ENCODE measurements at regions not wholly inside any gene's neighbourhood (a gene's known extent, or its start where the extent isn't known, plus 50 kb on each side); places are given as distances from the start of the nearest gene placed in this dataset.
"Not testable (repeated sequence)": the region's sequence is repeated elsewhere in the genome, so short reads cannot be mapped to it uniquely, and the experiment has no call there.

DNA sequence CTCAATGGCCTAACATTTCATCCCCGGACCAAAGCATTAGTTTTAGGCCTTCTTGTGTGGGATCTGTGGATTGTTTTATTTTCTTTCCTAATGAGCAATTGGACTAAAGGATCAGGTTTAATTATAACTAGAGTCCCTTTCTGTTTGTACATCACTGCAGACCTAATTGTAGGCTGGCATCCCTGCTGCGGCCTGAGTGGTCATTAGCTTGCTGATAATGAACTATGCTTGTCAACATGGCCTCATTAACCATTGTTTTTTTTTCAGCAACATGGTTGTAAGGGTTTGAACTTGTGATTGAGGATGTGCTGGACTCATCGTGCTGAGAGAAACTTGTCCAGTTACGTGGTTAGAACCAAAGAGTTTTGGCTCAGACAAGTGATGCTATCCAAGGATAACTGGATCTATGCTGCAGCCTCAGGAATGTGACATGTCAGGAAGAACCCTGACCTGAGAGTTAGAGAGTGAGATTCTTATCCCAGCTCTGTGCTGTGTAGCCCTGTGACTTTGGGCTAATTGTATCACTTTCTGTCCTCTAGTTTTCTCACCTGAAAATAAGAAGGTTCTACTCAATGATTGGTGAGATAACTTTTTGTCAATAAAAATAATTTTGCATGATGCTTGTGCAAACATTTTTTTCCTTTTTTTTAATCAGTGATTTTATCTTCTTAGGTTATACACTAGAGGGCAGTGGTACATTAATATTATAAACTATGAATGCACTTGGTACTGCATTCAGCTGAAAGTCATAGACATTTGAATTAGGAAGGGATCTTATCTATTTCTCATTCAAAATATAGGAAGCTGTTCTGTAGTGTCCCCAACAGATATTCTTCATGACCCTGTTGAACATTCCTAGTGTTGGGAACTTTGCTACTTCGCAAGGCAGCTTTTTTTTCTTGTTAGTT, 140.9 kb downstream of the RNF144B start:
- no peak for DNase-seq
- no peaks in the 10 kb centered on the region for H3K36me3 Mint-ChIP-seq
- no peak overlapping the region for H3K4me3 Mint-ChIP-seq
- H3K27ac Mint-ChIP-seq, result no peak overlapping the region
- H3K4me1 Mint-ChIP-seq, result no peaks in the 10 kb centered on the region
- H3K9me3 Mint-ChIP-seq, result no peaks in the 10 kb centered on the region
- H3K27me3 Mint-ChIP-seq, result no peaks in the 10 kb centered on the region
- CTCF ChIA-PET, result interaction anchor here (1.3 kb wide), 1 partner anchor 15 kb away, joined by 4 read pairs; no protein-coding TSS in a partner anchor

- Mint-ChIP-seq H3K27me3 (no peaks in the 10 kb centered on the region), H3K9me3 (no peaks in the 10 kb centered on the region), H3K4me3 (no peak overlapping the region), H3K36me3 (no peaks in the 10 kb centered on the region), H3K4me1 (no peaks in the 10 kb centered on the region), H3K27ac (no peak overlapping the region)
- DNase-seq, result no peak
- CTCF ChIA-PET, result no interaction called here
Measured at GRCh38 chr6:18530201-18530600, 143.1 kb downstream of the RNF144B start.

DNA sequence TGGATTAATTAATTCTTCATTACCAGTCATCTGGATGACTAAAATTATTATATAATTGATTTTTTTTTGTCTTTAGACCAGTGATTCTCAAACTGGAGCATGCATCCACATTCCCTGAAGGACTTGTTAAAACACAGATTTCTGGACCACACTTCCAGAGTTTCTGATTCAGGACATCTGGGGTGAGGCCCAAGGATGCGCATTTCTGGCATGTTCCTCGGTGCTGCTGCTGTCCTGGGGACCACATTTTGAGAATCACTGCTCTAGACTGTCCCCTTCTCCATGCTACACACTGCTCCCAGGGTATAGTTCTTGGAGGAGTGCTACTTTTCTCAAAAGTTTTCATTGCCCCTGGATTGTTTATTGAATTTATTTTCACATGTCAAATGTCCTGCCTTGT, 145.0 kb downstream of the RNF144B start:
- H3K4me3 Mint-ChIP-seq, result no peak overlapping the region
- DNase-seq, result no peak

GRCh38 chr6:18533793-18534192, 146.6 kb downstream of the RNF144B start:
- no peak for DNase-seq
- peaks cover 3% of the 10 kb centered on the region for H3K27me3 Mint-ChIP-seq
- H3K27ac Mint-ChIP-seq, result no peak overlapping the region
- H3K36me3 Mint-ChIP-seq, result no peaks in the 10 kb centered on the region
- no peaks in the 10 kb centered on the region for H3K9me3 Mint-ChIP-seq
- no peak overlapping the region for H3K4me3 Mint-ChIP-seq
- no peaks in the 10 kb centered on the region for H3K4me1 Mint-ChIP-seq
- CTCF ChIA-PET, result no interaction called here

More for the DNA sequence above, 145.0 kb downstream of the RNF144B start:
- no peaks in the 10 kb centered on the region for H3K4me1 Mint-ChIP-seq
- CTCF ChIA-PET, result no interaction called here
- H3K27ac Mint-ChIP-seq, result no peak overlapping the region
- no peaks in the 10 kb centered on the region for H3K9me3 Mint-ChIP-seq
- H3K27me3 Mint-ChIP-seq, result peaks cover 3% of the 10 kb centered on the region
- H3K36me3 Mint-ChIP-seq, result no peaks in the 10 kb centered on the region

- Mint-ChIP-seq H3K36me3 (no peaks in the 10 kb centered on the region), H3K4me3 (no peak overlapping the region), H3K9me3 (no peaks in the 10 kb centered on the region), H3K4me1 (no peaks in the 10 kb centered on the region), H3K27ac (no peak overlapping the region), H3K27me3 (peaks cover 3% of the 10 kb centered on the region)
- CTCF ChIA-PET, result no interaction called here
- DNase-seq, result no peak
Measured at GRCh38 chr6:18536591-18537055, 149.5 kb downstream of the RNF144B start.

- no peaks in the 10 kb centered on the region for H3K36me3 Mint-ChIP-seq
- no peak overlapping the region for H3K27ac Mint-ChIP-seq
- peaks cover 1% of the 10 kb centered on the region for H3K9me3 Mint-ChIP-seq
- H3K4me1 Mint-ChIP-seq, result no peaks in the 10 kb centered on the region
- H3K27me3 Mint-ChIP-seq, result peaks cover 3% of the 10 kb centered on the region
- DNase-seq, result no peak
- H3K4me3 Mint-ChIP-seq, result no peak overlapping the region
- CTCF ChIA-PET, result no interaction called here
Measured at GRCh38 chr6:18538315-18538714, 151.2 kb downstream of the RNF144B start.

DNA sequence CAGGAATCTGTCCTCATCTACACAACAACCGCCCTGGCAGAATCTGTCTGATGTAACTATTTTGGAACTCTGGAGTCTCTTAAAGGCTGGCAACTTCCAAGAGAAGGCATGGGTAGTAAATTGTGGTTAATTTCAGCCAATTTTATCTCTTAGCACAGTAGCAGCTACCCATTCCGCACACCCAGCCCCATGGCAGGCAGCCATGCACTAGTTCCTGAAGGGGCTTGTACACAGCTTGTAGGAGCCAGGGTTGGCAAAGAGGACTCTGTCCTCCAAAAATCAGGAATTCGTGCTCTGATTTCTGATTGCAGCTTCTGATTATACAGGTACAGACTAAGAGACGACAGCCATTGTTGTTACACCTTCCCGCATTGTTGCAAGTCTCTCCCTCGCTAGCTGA, 155.9 kb downstream of the RNF144B start:
- DNase-seq, result no peak
- Mint-ChIP-seq H3K4me1 (no peaks in the 10 kb centered on the region), H3K9me3 (peaks cover 12% of the 10 kb centered on the region), H3K27me3 (no peaks in the 10 kb centered on the region), H3K4me3 (no peak overlapping the region), H3K36me3 (no peaks in the 10 kb centered on the region), H3K27ac (no peak overlapping the region)
- CTCF ChIA-PET, result no interaction called here

GRCh38 chr6:18545142-18545541, 158.0 kb downstream of the RNF144B start:
- H3K27ac Mint-ChIP-seq, result not testable (repeated sequence)

GRCh38 chr6:18545726-18546125, 158.6 kb downstream of the RNF144B start:
- H3K27ac Mint-ChIP-seq, result no peak overlapping the region
- CTCF ChIA-PET, result no interaction called here
- H3K4me3 Mint-ChIP-seq, result no peak overlapping the region
- peaks cover 12% of the 10 kb centered on the region for H3K9me3 Mint-ChIP-seq
- H3K27me3 Mint-ChIP-seq, result no peaks in the 10 kb centered on the region
- H3K4me1 Mint-ChIP-seq, result no peaks in the 10 kb centered on the region
- DNase-seq, result no peak
- H3K36me3 Mint-ChIP-seq, result no peaks in the 10 kb centered on the region

More at GRCh38 chr6:18545142-18545541, 158.0 kb downstream of the RNF144B start:
- H3K4me3 Mint-ChIP-seq, H3K36me3 Mint-ChIP-seq, DNase-seq, H3K4me1 Mint-ChIP-seq, CTCF ChIA-PET, H3K27me3 Mint-ChIP-seq: not testable (repeated sequence)
- H3K9me3 Mint-ChIP-seq, result peaks cover 12% of the 10 kb centered on the region

GRCh38 chr6:18550119-18550518, 163.0 kb downstream of the RNF144B start:
- CTCF ChIA-PET, result no interaction called here
- no peaks in the 10 kb centered on the region for H3K27me3 Mint-ChIP-seq
- H3K4me3 Mint-ChIP-seq, result no peak overlapping the region
- H3K27ac Mint-ChIP-seq, result no peak overlapping the region
- DNase-seq, result no peak
- no peaks in the 10 kb centered on the region for H3K9me3 Mint-ChIP-seq
- H3K36me3 Mint-ChIP-seq, result no peaks in the 10 kb centered on the region
- no peaks in the 10 kb centered on the region for H3K4me1 Mint-ChIP-seq

DNA sequence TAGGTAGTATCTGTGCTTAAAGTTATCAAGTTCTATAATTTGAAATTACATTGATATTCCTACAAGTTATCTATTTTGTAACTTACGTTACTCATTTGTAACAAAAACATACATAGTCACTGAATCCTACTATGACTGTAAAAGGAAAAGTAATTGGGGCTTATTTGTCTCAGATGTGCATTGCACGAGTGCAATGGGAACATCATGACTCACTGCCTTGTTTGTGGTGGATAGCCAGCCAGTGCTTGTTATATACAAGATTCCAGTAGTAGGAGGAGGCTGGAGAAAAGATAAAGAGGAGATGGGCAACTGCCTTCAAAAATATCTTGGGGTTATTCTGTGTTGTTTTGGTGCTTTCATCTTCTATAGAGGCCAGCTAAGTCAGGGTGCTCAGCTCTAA, 164.1 kb downstream of the RNF144B start:
- H3K4me3 Mint-ChIP-seq, result no peak overlapping the region
- H3K27me3 Mint-ChIP-seq, result no peaks in the 10 kb centered on the region
- H3K9me3 Mint-ChIP-seq, result no peaks in the 10 kb centered on the region
- no peaks in the 10 kb centered on the region for H3K4me1 Mint-ChIP-seq
- H3K27ac Mint-ChIP-seq, result no peak overlapping the region
- no peak for DNase-seq
- CTCF ChIA-PET, result no interaction called here
- H3K36me3 Mint-ChIP-seq, result no peaks in the 10 kb centered on the region

DNA sequence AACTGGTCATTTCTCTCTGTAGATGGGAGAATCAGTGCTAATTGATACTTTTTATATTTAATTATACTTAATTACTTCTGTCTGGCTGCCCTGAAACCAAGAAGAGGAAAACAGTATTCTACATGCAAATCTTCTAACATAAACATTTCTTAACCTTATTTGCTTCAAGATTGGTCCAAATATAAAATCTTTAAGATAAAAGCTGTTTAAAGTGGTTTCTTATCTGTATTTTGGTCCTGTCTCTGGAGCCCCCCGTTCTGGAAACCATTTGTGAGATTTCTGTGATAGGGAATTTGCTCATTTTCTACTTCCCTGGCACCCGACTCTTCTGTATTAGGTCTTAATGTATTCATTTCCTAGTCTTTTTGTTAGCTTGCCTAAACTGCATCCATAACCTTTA, 168.6 kb downstream of the RNF144B start:
- Mint-ChIP-seq H3K36me3 (no peaks in the 10 kb centered on the region), H3K27me3 (no peaks in the 10 kb centered on the region), H3K4me1 (no peaks in the 10 kb centered on the region), H3K4me3 (no peak overlapping the region), H3K9me3 (no peaks in the 10 kb centered on the region), H3K27ac (no peak overlapping the region)
- no peak for DNase-seq
- CTCF ChIA-PET, result no interaction called here

GRCh38 chr6:18561037-18561750, 174.0 kb downstream of the RNF144B start:
- H3K27me3 Mint-ChIP-seq, result peaks cover 5% of the 10 kb centered on the region
- no peaks in the 10 kb centered on the region for H3K36me3 Mint-ChIP-seq
- no peaks in the 10 kb centered on the region for H3K9me3 Mint-ChIP-seq
- CTCF ChIA-PET, result no interaction called here
- H3K27ac Mint-ChIP-seq, result no peak overlapping the region
- H3K4me1 Mint-ChIP-seq, result no peaks in the 10 kb centered on the region
- no peak for DNase-seq
- H3K4me3 Mint-ChIP-seq, result no peak overlapping the region

- CTCF ChIA-PET, result no interaction called here
- Mint-ChIP-seq H3K27ac (no peak overlapping the region), H3K36me3 (no peaks in the 10 kb centered on the region), H3K27me3 (peaks cover 5% of the 10 kb centered on the region), H3K9me3 (no peaks in the 10 kb centered on the region), H3K4me3 (no peak overlapping the region), H3K4me1 (no peaks in the 10 kb centered on the region)
- DNase-seq, result no peak
Measured at GRCh38 chr6:18562726-18563125, 175.6 kb downstream of the RNF144B start.

DNA sequence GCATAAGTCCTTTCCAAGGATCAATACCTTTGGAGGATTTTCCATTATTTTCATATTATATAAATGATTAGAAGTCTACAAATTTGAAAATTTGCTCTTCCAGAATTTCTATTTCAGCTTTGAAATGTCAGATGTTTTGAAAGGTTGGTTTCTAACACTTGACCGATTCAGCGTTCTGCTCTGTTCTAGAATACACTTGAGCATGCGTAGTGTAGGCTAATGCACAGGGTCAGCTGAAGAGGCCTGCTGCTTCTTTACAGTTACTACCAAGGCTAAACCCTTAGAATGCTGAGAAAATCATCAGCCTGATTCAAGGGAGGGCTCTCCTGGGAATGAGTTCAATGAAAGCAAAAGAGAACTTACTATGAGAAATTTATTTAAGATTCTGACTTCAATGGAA, 177.6 kb downstream of the RNF144B start:
- H3K4me3 Mint-ChIP-seq, result no peak overlapping the region
- peaks cover 14% of the 10 kb centered on the region for H3K27me3 Mint-ChIP-seq
- H3K4me1 Mint-ChIP-seq, result no peaks in the 10 kb centered on the region
- DNase-seq, result no peak
- no peaks in the 10 kb centered on the region for H3K36me3 Mint-ChIP-seq
- no peaks in the 10 kb centered on the region for H3K9me3 Mint-ChIP-seq
- H3K27ac Mint-ChIP-seq, result no peak overlapping the region
- CTCF ChIA-PET, result no interaction called here
